ENCODE measurements at regions not wholly inside any gene's neighbourhood (a gene's known extent, or its start where the extent isn't known, plus 50 kb on each side); places are given as distances from the start of the nearest gene placed in this dataset.
A peak's percentile ranks its signal among the peaks of the same experiment; 100 is the strongest.

GRCh38 chr6:170129691-170130171 lies 161.1 kb downstream of the DLL1 start:
- Histone ChIP-seq H3K4me3 (no peak overlapping the region), H3K36me3 (no peaks in the 10 kb centered on the region), H3K9ac (peak overlapping the region in 3 of 11 experiments; percentile 9 to 41 (median 13); a peak in 1 of 22 replicates), H4K20me1 (no peaks in the 10 kb centered on the region), H3K4me1 (peaks cover 13 to 85% (median 73%) of the 10 kb centered on the region in 10 experiments), H3K9me3 (replicated peaks in 1 of 11) (peaks cover 0 to 8% (median 4%) of the 10 kb centered on the region in 11 experiments; a peak in 10 of 22 replicates), H3K27me3 (no peaks in the 10 kb centered on the region), H3K4me2 (peak overlapping the region in 9 of 11 experiments; percentile 21 to 68 (median 60); a peak in 17 of 22 replicates), H3K27ac (peak overlapping the region in 3 of 11 experiments; percentile 31 to 50 (median 34); a peak in 3 of 22 replicates)
- TF ChIP-seq Cebpa-rat (IDR thresholded peaks at IDR 0.05) = no peak

DNA sequence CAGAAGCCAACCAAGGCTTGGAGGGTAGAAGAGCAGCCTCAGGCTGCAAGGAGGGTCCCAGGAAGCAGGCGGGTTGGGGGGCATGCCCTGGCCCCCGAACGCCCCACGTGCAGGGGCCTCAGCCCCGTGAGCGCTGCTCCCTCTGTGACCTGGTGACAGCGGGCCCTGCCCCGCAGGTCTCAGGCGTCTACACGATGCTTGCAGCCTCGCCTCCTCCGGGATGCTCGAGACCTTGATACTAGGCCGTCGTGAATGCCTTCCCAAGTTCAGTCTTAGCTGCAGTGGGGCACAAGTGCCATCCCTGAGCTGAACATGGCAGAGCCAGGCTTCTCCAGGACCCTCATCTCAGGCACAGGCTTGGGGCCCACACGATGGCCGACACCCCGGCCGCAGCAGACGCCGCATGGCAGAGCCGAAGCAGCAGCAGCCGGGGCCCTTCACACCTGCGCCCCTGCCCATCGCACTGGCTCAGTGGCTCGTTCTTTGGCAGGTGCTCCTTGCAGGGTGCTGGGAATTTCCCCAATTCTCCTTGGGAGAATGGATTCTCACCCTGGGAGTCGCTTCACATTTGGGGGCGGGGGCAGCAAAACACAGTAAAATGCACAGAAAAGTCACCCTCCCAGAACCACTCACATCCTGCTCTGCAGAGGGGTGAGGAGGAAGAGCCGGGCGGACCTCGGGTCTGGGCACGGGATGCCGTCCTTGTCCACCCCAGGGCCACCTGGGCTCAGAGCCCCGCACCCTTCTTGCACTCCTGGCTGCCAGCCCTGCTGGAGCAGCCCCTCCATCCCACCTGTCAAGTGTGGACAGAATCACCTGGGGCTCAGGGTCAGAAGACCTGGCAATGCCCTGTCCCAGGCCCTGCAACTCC lies 161.8 kb downstream of the DLL1 start:
- Histone ChIP-seq H3K9ac (0 out of 22 replicates have a peak overlapping the region, but pooled peaks of 1 of the 11 experiments have one; percentile 41), H3K4me1 (peaks cover 13 to 86% (median 71%) of the 10 kb centered on the region in 10 experiments), H3K27ac (peak overlapping the region in 3 of 11 experiments; percentile 31 to 42 (median 40); a peak in 3 of 22 replicates), H4K20me1 (no peaks in the 10 kb centered on the region), H3K9me3 (replicated peaks in 1 of 11) (peaks cover 0 to 8% (median 4%) of the 10 kb centered on the region in 11 experiments; a peak in 10 of 22 replicates), H3K36me3 (no peaks in the 10 kb centered on the region), H3K4me2 (peak overlapping the region in 9 of 11 experiments; percentile 21 to 68 (median 60); a peak in 17 of 22 replicates), H3K27me3 (no peaks in the 10 kb centered on the region), H3K4me3 (no peak overlapping the region)
- no peak for TF ChIP-seq Cebpa-rat (IDR thresholded peaks at IDR 0.05)

- H4K20me1 ChIP-seq = no peaks in the 10 kb centered on the region
- no peaks in the 10 kb centered on the region for H3K36me3 ChIP-seq
- H3K9ac ChIP-seq = no peak overlapping the region
- no peaks in the 10 kb centered on the region for H3K27me3 ChIP-seq
- peaks cover 13 to 82% (median 70%) of the 10 kb centered on the region in 10 experiments for H3K4me1 ChIP-seq
- TF ChIP-seq Cebpa-rat (IDR thresholded peaks at IDR 0.05) = no peak
- H3K9me3 ChIP-seq (replicated peaks in 1 of 11) = peaks cover 0 to 8% (median 4%) of the 10 kb centered on the region in 11 experiments; a peak in 10 of 22 replicates
- no peak overlapping the region for H3K4me3 ChIP-seq
- H3K27ac ChIP-seq = peak overlapping the region in 3 of 11 experiments; percentile 31 to 42 (median 40); a peak in 3 of 22 replicates
- peak overlapping the region in 6 of 11 experiments; percentile 59 to 68 (median 64); a peak in 10 of 22 replicates for H3K4me2 ChIP-seq
These were observed 162.5 kb downstream of the DLL1 start for GRCh38 chr6:170128346-170128745.

DNA sequence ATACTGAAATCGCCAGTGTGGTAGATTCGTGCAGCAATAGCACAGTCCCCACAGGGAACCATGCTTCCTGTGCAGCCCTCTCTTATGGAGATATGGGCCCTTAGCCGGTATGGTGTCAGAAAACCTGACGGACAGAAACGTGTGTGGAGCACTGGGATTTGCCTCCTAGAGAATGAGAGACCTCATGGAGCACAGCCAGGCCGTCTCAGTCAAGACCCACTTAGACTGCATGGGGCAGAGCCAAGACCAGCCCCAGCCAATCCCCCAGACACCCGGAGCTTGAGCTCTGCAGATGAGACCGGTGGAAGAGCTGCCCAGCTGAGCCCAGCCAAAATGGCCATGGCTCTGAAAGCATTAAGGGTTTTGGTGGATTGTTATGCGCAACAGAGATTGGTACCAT lies 163.7 kb downstream of the DLL1 start:
- Histone ChIP-seq H3K4me2 (peak overlapping the region; percentile 25 to 72 (median 64); a peak in 17 of 22 replicates), H3K27ac (peak overlapping the region in 5 of 11 experiments; percentile 10 to 76 (median 62); a peak in 7 of 22 replicates), H3K9me3 (replicated peaks in 1 of 11) (peaks cover 9 to 20% (median 12%) of the 10 kb centered on the region in 11 experiments; a peak in 21 of 22 replicates), H3K9ac (peak overlapping the region in 3 of 11 experiments; percentile 51 to 61 (median 53); a peak in 3 of 22 replicates), H4K20me1 (no peaks in the 10 kb centered on the region), H3K36me3 (no peaks in the 10 kb centered on the region), H3K4me3 (no peak overlapping the region), H3K4me1 (peaks cover 13 to 78% (median 69%) of the 10 kb centered on the region in 10 experiments), H3K27me3 (no peaks in the 10 kb centered on the region)
- peak in 3 of 11 experiments; percentile 42 to 57 (median 47); a peak in 4 of 22 replicates for TF ChIP-seq Cebpa-rat (IDR thresholded peaks at IDR 0.05)

DNA sequence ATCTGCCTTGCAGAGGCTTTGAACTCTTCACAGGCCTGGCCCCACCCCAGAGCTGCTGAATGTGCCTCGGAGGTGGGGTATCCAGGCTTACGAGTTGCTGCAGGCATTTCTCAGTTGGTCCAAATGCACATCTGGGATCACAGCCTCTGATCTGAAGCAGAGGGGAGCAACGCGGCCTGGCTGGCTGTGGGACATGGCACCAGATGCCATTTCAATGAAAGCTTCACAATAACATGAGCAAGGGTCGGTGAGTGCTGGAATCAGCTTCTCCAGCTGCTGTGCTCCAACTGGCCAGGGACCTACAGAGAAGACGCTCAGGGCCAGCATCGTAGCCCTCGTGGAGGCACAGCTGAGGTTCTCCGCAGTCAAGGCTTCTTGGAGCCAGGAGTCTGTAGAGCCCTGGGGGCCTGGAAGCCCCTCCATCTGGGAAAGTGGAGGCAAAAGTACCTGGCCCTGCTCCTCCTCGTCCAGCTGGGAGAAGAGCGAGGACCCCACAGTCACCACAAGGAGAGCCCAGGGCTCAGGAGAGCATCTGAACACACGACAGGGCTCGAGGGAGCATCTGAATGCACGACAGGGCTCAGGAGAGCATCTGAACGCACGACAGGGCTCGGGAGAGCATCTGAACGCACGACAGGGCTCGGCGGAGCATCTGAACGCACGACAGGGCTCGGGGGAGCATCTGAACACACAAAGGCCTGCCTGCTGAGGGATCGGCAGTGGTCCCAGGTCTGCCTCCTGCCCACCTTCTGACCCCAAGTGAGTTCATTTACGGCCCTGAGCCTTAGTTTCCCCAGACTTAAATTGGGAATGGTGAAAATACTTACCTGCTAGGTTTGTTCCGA lies 165.2 kb downstream of the DLL1 start:
- H3K27me3 ChIP-seq = no peaks in the 10 kb centered on the region
- peak overlapping the region in 10 of 11 experiments; percentile 25 to 72 (median 66); a peak in 18 of 22 replicates for H3K4me2 ChIP-seq
- no peaks in the 10 kb centered on the region for H3K36me3 ChIP-seq
- H3K4me1 ChIP-seq = peaks cover 13 to 68% (median 58%) of the 10 kb centered on the region in 10 experiments
- H4K20me1 ChIP-seq = no peaks in the 10 kb centered on the region
- TF ChIP-seq Cebpa-rat (IDR thresholded peaks at IDR 0.05) = no peak
- peaks cover 23 to 34% (median 26%) of the 10 kb centered on the region in 11 experiments for H3K9me3 ChIP-seq (replicated peaks in 1 of 11)
- H3K4me3 ChIP-seq = no peak overlapping the region
- peak overlapping the region in 3 of 11 experiments; percentile 30 to 56 (median 52); a peak in 4 of 22 replicates for H3K9ac ChIP-seq
- peak overlapping the region in 4 of 11 experiments; percentile 26 to 73 (median 68); a peak in 8 of 22 replicates for H3K27ac ChIP-seq

DNA sequence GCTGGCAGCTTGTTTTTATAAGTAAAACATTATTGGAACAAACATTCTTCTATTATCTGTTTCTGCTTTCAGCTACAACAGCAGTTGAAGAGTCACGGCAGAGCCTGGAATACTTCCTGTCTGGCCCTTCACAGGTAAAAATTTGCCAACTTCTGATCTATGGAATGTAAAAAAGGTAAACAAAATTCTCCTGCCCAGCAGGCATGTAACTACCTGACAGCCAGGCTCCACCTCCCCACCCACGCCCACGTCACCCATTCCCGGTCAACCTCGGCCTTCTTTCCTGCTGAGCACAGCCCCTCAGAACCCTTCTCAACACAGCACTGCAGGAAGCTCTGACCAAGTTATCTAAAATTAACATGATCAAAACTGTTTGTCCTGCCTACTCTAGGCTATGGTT lies 166.0 kb downstream of the DLL1 start:
- no peaks in the 10 kb centered on the region for H4K20me1 ChIP-seq
- H3K4me1 ChIP-seq = peaks cover 13 to 59% (median 50%) of the 10 kb centered on the region in 10 experiments
- H3K36me3 ChIP-seq = no peaks in the 10 kb centered on the region
- no peak overlapping the region for H3K4me3 ChIP-seq
- peak overlapping the region in 1 of 11 experiments; percentile 73; a peak in 1 of 22 replicates for H3K27ac ChIP-seq
- H3K9me3 ChIP-seq (replicated peaks in 1 of 11) = peaks cover 31 to 43% (median 34%) of the 10 kb centered on the region in 11 experiments
- H3K9ac ChIP-seq = no peak overlapping the region
- no peaks in the 10 kb centered on the region for H3K27me3 ChIP-seq
- TF ChIP-seq Cebpa-rat (IDR thresholded peaks at IDR 0.05) = no peak
- H3K4me2 ChIP-seq = peak overlapping the region in 8 of 11 experiments; percentile 52 to 72 (median 68); a peak in 16 of 22 replicates

GRCh38 chr6:170124150-170124549 lies 166.7 kb downstream of the DLL1 start:
- Histone ChIP-seq H3K4me2 (0 out of 22 replicates have a peak overlapping the region, but pooled peaks of 2 of the 11 experiments have one; percentile 6 to 69), H3K27me3 (no peaks in the 10 kb centered on the region)
- TF ChIP-seq Cebpa-rat (IDR thresholded peaks at IDR 0.05) = no peak

GRCh38 chr6:170122651-170123050 lies 168.2 kb downstream of the DLL1 start:
- H3K27ac ChIP-seq = no peak overlapping the region
- no peaks in the 10 kb centered on the region for H3K27me3 ChIP-seq

More at GRCh38 chr6:170124150-170124549, 166.7 kb downstream of the DLL1 start:
- H3K36me3 ChIP-seq = no peaks in the 10 kb centered on the region
- peaks cover 13 to 52% (median 43%) of the 10 kb centered on the region in 10 experiments for H3K4me1 ChIP-seq
- H3K4me3 ChIP-seq = no peak overlapping the region
- no peak overlapping the region for H3K27ac ChIP-seq
- no peaks in the 10 kb centered on the region for H4K20me1 ChIP-seq
- no peak overlapping the region for H3K9ac ChIP-seq
- peaks cover 31 to 48% (median 41%) of the 10 kb centered on the region in 11 experiments for H3K9me3 ChIP-seq (replicated peaks in 1 of 11)

More at GRCh38 chr6:170122651-170123050, 168.2 kb downstream of the DLL1 start:
- no peaks in the 10 kb centered on the region for H3K36me3 ChIP-seq
- H4K20me1 ChIP-seq = no peaks in the 10 kb centered on the region
- H3K9me3 ChIP-seq (replicated peaks in 1 of 11) = peaks cover 30 to 54% (median 42%) of the 10 kb centered on the region in 11 experiments
- H3K4me3 ChIP-seq = no peak overlapping the region
- peaks cover 19 to 40% (median 32%) of the 10 kb centered on the region in 10 experiments for H3K4me1 ChIP-seq
- no peak overlapping the region for H3K9ac ChIP-seq
- no peak overlapping the region for H3K4me2 ChIP-seq
- no peak for TF ChIP-seq Cebpa-rat (IDR thresholded peaks at IDR 0.05)
